Activated CD4-positive, alpha-beta T cell treated with anti-CD3 and anti-CD28 coated beads, Interleukin-10, Interleukin-2, amounts not matched to agents 100 ng/mL and 50 ng/mL, durations not matched to agents 16 hours and 8 hours (primary cell): ENCODE measurements at regions not wholly inside any gene's neighbourhood (a gene's known extent, or its start where the extent isn't known, plus 50 kb on each side); places are given as distances from the start of the nearest gene placed in this dataset.
"Not testable (repeated sequence)": the region's sequence is repeated elsewhere in the genome, so short reads cannot be mapped to it uniquely, and the experiment has no call there.

Experiments
- DNase-seq: peaks from one replicate; pipeline ENCODE4 v3.0.0-alpha.2; 2020

- no peak for DNase-seq
Measured at GRCh38 chr14:53855574-53855973, 101.1 kb downstream of the BMP4 start.

GRCh38 chr14:53855127-53855526 lies 101.5 kb downstream of the BMP4 start:
- DNase-seq, result no peak

- no peak for DNase-seq
Measured at GRCh38 chr14:53851394-53852090, 105.1 kb downstream of the BMP4 start.

GRCh38 chr14:53850714-53851296 lies 105.8 kb downstream of the BMP4 start:
- no peak for DNase-seq

- DNase-seq, result no peak
Measured at GRCh38 chr14:53849549-53849948, 107.1 kb downstream of the BMP4 start.

- no peak for DNase-seq
Measured at GRCh38 chr14:53848854-53849253, 107.8 kb downstream of the BMP4 start.

GRCh38 chr14:53847881-53848280 lies 108.7 kb downstream of the BMP4 start:
- no peak for DNase-seq

GRCh38 chr14:53847057-53847456 lies 109.6 kb downstream of the BMP4 start:
- no peak for DNase-seq

GRCh38 chr14:53845813-53846693 lies 110.6 kb downstream of the BMP4 start:
- DNase-seq, result no peak

GRCh38 chr14:53842938-53843337 lies 113.7 kb downstream of the BMP4 start:
- DNase-seq, result no peak

GRCh38 chr14:53841109-53842099 lies 115.2 kb downstream of the BMP4 start:
- DNase-seq, result no peak

GRCh38 chr14:53840444-53840843 lies 116.2 kb downstream of the BMP4 start:
- DNase-seq, result no peak

GRCh38 chr14:53838374-53838773 lies 118.3 kb downstream of the BMP4 start:
- no peak for DNase-seq

- not testable (repeated sequence) for DNase-seq
Measured at GRCh38 chr14:53837656-53838055, 119.0 kb downstream of the BMP4 start.

GRCh38 chr14:53836551-53836950 lies 120.1 kb downstream of the BMP4 start:
- no peak for DNase-seq

GRCh38 chr14:53828820-53829219 lies 127.8 kb downstream of the BMP4 start:
- DNase-seq, result no peak

- no peak for DNase-seq
Measured at GRCh38 chr14:53824061-53824460, 132.6 kb downstream of the BMP4 start.

GRCh38 chr14:53814392-53814791 lies 142.2 kb downstream of the BMP4 start:
- DNase-seq, result no peak

- no peak for DNase-seq
Measured at GRCh38 chr14:53810221-53810620, 146.4 kb downstream of the BMP4 start.

- no peak for DNase-seq
Measured at GRCh38 chr14:53808042-53808441, 148.6 kb downstream of the BMP4 start.

GRCh38 chr14:53807542-53807941 lies 149.1 kb downstream of the BMP4 start:
- no peak for DNase-seq

GRCh38 chr14:53807108-53807507 lies 149.5 kb downstream of the BMP4 start:
- DNase-seq, result no peak

- DNase-seq, result no peak
Measured at GRCh38 chr14:53796734-53797133, 159.9 kb downstream of the BMP4 start.
